Suppressor macrophage treated with lipopolysaccharide for 4 hours (primary cell): ENCODE measurements at regions not wholly inside any gene's neighbourhood (a gene's known extent, or its start where the extent isn't known, plus 50 kb on each side); places are given as distances from the start of the nearest gene placed in this dataset.

Source experiments
- DNase-seq: peaks from one replicate; pipeline ENCODE4 v3.0.0-alpha.2; 2020

GRCh38 chr5:159385536-159385935 lies 55.2 kb upstream of the IL12B start:
- DNase-seq: peak; percentile 39

GRCh38 chr5:159386028-159386711 lies 55.9 kb upstream of the IL12B start:
- peak; percentile 74 for DNase-seq

DNA sequence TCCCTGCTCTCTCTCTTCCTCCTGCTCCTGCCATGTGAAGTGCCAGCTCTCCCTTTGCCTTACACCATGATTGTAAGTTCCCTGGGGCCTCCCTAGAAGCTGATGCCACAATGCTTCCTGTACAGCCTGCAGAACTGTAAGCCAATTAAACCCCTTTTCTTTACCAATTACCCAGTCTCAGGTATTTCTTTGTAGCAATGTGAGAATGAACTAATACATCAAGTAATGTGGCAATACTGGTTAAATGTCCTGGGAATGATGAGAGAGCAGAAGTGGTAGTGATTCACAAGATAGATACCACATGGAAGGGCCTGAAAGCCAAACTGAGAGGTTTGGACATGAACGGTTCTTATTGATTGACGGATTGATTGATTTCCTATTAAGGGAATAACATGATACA lies 62.6 kb upstream of the IL12B start:
- peak; percentile 53 for DNase-seq

DNA sequence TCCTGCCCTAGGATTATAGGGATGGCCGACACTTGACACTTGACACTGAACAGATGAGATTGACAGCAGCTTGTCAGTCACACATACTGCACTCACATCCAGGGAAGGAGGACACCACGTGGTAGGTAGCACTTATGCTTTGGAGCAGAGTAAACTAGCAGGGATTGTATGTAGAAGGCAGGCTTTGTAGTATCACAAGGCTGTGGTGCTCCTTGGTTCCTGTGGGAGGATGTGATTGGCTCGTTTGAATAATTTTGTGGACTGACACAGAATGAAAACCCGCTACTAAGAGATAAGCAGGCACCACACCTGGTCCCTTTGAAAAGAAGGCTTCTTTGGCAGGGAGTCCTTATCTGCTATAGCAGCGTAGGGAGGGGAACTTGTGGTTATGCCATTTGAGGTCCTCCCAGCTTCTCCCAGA lies 63.6 kb upstream of the IL12B start:
- DNase-seq: no peak

DNA sequence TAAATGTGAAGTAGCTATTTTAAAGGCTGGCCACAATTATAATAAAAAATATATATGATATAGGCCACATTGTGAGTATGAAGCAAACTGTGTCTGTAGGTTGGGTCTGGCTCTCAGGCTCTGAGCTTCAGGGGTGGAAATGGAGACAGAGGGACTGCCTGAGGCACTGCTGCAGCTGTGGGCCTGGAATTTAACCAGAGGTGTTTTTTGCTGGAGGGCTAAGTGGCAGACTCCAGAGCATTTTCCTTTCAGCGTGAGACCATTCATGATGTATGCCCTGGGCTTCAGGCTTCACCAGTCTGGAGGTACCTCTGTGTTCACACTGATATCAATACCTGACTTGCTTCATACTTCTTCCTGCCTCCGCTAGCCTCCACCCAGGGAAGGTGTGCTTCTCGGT lies 64.9 kb upstream of the IL12B start:
- no peak for DNase-seq

- peak; percentile 46 for DNase-seq
These were observed 68.6 kb upstream of the IL12B start for GRCh38 chr5:159398936-159399335.

DNA sequence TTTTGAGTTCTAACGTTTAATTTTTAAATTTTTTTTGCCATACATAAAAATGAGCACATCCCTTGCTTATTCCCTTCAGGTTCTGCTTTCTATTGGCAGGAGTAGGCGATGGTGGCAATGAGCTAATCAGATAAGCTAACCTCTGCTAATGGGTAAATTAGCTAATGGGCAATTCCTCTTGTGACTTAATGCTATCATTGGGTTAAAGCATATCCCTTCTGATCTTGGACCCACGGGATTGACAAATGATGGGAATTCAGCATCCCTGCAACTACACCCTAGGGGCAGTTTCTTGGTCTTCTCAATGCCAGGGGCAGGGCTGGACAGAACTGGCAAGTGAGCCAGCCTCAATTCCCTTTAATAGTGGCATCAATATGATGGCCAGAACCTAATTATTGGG lies 70.2 kb upstream of the IL12B start:
- DNase-seq: peak; percentile 41

- no peak for DNase-seq
These were observed 72.0 kb upstream of the IL12B start for GRCh38 chr5:159402311-159402710.

DNA sequence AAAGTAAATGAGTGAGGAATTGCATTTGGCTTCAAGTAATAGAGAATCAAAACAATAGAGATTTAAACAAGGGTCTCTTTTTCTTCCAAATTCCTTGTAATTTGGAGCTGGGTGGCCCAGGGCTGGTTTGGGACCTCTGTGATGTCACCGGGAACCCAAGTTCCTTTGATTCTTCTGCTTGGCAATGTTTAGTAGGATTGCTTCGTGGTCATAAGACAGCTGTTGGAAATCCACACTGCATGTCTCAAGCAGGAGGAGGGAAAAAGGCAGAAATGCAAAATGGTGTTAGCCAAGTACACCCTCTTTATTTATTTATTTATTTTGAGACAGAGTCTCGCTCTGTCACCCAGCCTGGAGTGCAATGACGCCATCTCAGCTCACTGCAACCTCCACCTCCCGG lies 72.6 kb upstream of the IL12B start:
- DNase-seq: peak; percentile 30

DNA sequence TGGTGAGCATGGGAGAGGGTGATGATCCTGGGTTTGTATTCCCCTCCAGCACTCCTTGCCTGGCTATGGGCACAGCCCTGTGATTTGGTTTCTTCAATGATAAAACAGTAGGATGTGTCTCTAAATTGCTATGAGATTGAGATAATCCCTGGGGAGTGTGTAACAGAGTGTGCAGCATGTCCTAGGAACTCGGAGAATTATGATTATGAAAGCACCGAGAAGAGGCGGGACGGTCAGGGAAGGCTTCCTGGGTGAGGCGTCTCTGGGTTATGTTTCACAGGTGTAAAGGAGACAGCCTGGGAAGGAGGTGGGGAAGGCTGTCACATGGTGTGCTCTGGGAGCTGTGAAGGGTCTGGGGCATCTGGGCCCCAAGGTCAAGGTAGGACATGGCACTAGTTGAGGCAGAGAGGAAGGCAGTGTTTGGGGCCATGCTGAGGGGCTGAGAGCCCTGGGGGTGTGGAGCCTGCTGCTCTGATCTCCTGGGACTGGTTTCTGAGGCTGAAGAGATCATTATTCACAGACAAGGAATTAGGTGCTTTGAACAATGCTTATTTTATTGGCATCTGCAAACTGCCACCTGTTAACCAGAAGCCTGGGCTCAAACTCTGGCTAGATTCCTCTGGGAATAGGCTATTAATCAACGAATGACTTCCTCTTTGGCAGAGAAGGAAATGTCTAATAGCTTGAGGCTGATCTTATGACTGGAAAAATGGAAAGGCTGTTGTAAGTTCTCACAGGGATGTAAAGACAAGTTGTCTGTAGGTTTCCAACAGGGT lies 73.8 kb upstream of the IL12B start:
- DNase-seq: no peak

DNA sequence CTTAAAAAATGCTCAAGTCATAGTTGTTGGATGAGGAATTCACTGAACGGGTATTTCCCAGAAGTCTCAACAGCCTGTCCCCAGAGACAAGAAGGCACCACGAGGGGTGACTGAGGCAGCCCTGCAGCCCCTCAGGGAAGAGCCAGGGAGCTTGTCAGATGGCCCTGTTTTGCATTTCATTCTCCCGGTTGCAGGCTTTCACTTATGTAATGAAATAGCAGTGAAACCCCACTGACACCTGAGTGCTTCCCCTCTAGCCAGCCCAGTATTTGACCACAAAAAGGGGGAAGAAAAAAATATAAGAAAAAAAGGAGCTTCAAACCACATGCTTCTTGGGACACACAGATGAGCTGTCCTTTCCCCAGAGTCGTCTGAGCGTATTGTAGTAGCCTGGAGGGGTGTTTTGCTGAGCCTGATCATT lies 75.3 kb upstream of the IL12B start:
- peak; percentile 52 for DNase-seq

GRCh38 chr5:159406571-159406970 lies 76.3 kb upstream of the IL12B start:
- DNase-seq: no peak

DNA sequence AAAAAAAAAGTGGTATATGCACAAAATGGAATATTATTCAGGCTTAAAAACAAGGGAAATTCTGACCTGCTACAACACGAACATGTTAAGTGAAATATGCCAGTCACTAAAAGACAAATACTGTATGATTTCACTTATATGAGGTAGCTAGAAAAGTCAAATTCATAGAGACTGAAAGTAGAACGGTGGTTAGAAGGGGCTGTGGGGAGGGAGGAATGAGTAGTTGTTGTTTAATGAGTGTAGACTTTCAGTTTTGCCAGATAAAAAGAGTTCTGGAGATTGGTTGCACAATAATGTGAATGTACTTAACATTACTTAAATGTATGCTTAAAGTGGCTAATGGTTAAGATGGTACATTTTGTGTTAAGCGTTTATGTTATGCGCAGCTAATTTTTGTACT lies 79.5 kb upstream of the IL12B start:
- peak; percentile 74 for DNase-seq

GRCh38 chr5:159410480-159410879 lies 80.2 kb upstream of the IL12B start:
- no peak for DNase-seq

GRCh38 chr5:159411115-159411514 lies 80.8 kb upstream of the IL12B start:
- no peak for DNase-seq

DNA sequence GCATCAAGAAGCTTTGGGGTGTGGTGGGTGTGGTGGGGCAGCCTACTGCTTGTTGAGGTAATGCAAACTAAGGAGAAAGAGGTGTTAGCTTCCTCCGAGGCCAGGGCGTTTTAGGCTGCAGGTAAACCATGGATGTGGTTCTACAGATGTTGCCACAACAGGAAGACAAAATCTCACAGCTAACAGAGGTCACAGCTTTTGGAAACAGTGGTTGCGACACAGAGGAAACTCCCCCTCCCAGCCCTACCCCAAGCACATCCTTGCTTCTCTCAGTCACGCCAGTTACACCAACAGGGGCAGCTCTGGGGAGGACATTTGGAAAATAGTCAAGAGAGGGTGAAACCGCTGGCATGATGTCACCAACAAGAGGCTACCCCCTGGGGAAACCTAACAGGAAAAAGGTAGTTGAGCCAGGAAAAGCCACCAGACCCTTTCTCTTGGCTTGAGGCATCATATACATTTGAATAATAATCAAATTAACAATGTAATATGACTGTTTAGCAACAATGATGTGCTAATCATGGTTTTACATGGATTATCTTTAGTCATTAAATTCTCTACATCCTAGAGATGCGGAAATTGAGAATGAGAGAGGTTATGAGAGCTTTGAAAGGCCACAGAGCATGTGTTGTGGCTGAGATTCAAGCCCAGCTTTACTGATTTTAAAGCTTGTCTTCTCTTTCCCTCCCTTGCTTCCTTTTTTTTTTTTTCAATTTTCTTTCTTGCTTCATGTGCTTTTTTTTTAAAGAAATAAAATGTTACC lies 82.2 kb upstream of the IL12B start:
- DNase-seq: peak; percentile 90

- no peak for DNase-seq
These were observed 83.7 kb upstream of the IL12B start for GRCh38 chr5:159414021-159414420.

- no peak for DNase-seq
These were observed 85.1 kb upstream of the IL12B start for GRCh38 chr5:159415301-159415937.

- DNase-seq: no peak
These were observed 86.2 kb upstream of the IL12B start for GRCh38 chr5:159416438-159416837.

DNA sequence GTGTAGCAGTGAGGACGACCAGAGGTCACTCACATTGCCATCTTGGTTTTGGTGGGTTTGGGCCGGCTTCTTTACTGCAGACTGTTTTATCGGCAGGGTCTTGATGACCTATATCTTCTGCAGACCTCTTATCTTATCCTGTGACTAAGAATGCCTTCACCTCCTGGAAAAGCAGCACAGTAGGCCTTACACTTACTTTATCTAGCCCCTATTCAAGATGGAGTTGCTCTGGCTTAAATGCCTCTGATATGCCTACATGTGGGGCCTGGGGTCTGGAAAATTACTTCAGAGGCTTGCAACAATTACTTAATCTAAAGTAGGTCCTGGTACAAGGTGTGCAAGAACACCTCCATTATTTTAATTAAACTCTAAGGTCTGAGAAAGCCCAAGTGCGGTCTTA lies 86.9 kb upstream of the IL12B start:
- no peak for DNase-seq

DNA sequence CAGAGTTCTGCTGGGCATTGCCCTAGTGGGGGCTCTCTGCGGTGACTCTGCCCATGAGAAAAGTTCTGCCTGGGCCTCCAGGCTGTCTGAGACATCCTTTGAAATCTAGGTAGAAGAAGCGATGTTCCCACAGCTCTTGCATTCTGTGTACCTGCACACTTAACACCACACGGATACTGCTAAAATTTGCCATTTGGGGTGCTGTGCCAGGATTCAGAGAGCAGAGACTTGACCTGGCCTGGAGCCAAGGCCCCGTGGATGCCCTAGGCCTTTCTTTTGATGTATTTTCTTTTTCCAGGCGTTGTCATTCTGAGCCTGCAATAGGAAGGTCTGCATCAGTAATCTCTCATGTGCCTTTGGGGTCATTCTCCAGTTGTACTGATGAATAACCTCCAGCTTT lies 89.3 kb upstream of the IL12B start:
- no peak for DNase-seq

DNA sequence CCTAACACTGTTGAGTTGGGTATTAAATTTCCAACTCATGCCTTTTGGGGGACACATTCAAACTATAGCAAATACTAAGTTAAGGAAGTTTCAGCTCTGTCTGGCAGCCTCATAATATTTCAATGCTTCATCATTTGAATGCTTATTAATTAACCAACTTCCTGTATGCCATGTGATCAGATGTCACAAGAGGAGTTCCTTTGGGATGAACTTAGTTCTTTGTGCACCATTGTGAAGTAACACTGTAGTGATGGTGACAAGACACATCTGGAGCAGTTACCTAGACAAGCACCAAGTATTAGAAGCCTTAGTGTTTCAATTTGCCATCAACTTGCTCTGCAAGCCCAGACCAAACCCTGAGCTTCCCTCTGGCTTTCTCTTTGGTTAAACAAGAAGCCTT lies 90.7 kb upstream of the IL12B start:
- no peak for DNase-seq

GRCh38 chr5:159422361-159422760 lies 92.1 kb upstream of the IL12B start:
- no peak for DNase-seq
